H1 (cell line): ENCODE measurements at regions not wholly inside any gene's neighbourhood (a gene's known extent, or its start where the extent isn't known, plus 50 kb on each side); places are given as distances from the start of the nearest gene placed in this dataset.

Source experiments
- CTCF ChIA-PET: fragments of 300-600 bp; sonication (Branson Sonifier 250); formaldehyde crosslinking; loops from one replicate; lab custom pipeline; 2021; ENCODE audit not compliant: partially characterized antibody; lab: Charles Lee
- POLR2A ChIA-PET: fragments of 300-600 bp; sonication (Branson Sonifier 250); formaldehyde crosslinking; loops from one replicate; lab custom pipeline; 2021; ENCODE audit warnings: inconsistent platforms; ENCODE audit not compliant: partially characterized antibody; lab: Charles Lee
- DNase-seq, 2 experiments: peaks; one replicate each; pipeline versions ENCODE4 v3.0.0 to v3.0.0-alpha.2; 2010 to 2022; ENCODE audit warnings: low spot score in 2 of 2, low read depth in 1 of 2, mixed read lengths in 1 of 2
- FAIRE-seq: peaks from 2 replicates; lab custom pipeline; 2011; peaks lifted over from hg19 to GRCh38; lab: Jason Lieb, UNC
- H2AFZ ChIP-seq: 2 replicates; pipeline ENCODE4 v1.8.1; 2012; ENCODE audit warnings: low read length, inconsistent platforms
- H2AK5ac ChIP-seq: 2 replicates; pipeline ENCODE4 v1.6.1; 2013; ENCODE audit warnings: low read depth, low read length
- H2BK120ac ChIP-seq: replicated peaks from 2 replicates; pipeline ENCODE3; 2013; ENCODE audit warnings: low read depth, low read length, inconsistent platforms
- H2BK12ac ChIP-seq: 2 replicates; pipeline ENCODE4 v1.6.1; 2013; ENCODE audit warnings: low read depth, low read length
- H2BK15ac ChIP-seq: 2 replicates; pipeline ENCODE4 v1.6.1; 2013; ENCODE audit warnings: low read length
- H2BK20ac ChIP-seq: 2 replicates; pipeline ENCODE4 v1.6.1; 2013; ENCODE audit warnings: low read length
- H2BK5ac ChIP-seq: 2 replicates; pipeline ENCODE4 v1.6.1; 2013; ENCODE audit warnings: low read depth, low read length
- H3K14ac ChIP-seq: 2 replicates; pipeline ENCODE4 v1.6.1; 2013; ENCODE audit warnings: inconsistent platforms; ENCODE audit not compliant: insufficient read length
- H3K18ac ChIP-seq: 2 replicates; pipeline ENCODE4 v1.6.1; 2013; ENCODE audit warnings: low read length; ENCODE audit errors: extremely low read depth
- H3K23ac ChIP-seq: 2 replicates; pipeline ENCODE4 v1.6.1; 2013; ENCODE audit warnings: inconsistent platforms; ENCODE audit not compliant: insufficient read length
- H3K23me2 ChIP-seq: 2 replicates; pipeline ENCODE4 v1.6.1; 2013; ENCODE audit warnings: low read depth, low read length
- H3K27ac ChIP-seq: 2 replicates; pipeline ENCODE4 v1.6.1; 2011; ENCODE audit warnings: low read depth, low read length, inconsistent platforms
- H3K27me3 ChIP-seq, 4 experiments: replicated peaks in 1 of 4; 1 replicate in 1 of 4; 2 replicates in 3 of 4; pipeline versions ENCODE4 v1.6.1 to v1.8.1; 2011 to 2013; ENCODE audit warnings: low read length in 3 of 4, mild to moderate bottlenecking in 3 of 4, inconsistent platforms in 2 of 4, mixed read lengths in 2 of 4, moderate library complexity in 1 of 4; ENCODE audit not compliant: control insufficient read depth in 3 of 4, insufficient read depth in 3 of 4; ENCODE audit errors: extremely low read depth in 1 of 4
- H3K36me3 ChIP-seq, 4 experiments: 2 replicates each; pipeline versions ENCODE4 v1.6.1 to v1.8.1; 2011 to 2013; ENCODE audit warnings: mild to moderate bottlenecking in 4 of 4, low read length in 3 of 4, moderate library complexity in 2 of 4, control low read depth in 1 of 4, inconsistent platforms in 1 of 4; ENCODE audit not compliant: insufficient read depth in 4 of 4, control insufficient read depth in 2 of 4
- H3K4ac ChIP-seq: replicated peaks from 2 replicates; pipeline ENCODE3; 2013; ENCODE audit warnings: low read length, low read depth, mixed read lengths, inconsistent platforms; ENCODE audit not compliant: insufficient read length
- H3K4me1 ChIP-seq, 4 experiments: replicated peaks in 1 of 4; 1 replicate in 1 of 4; 2 replicates in 3 of 4; pipeline versions ENCODE4 v1.6.1 to v1.8.1; 2011 to 2013; ENCODE audit warnings: low read length in 3 of 4, inconsistent platforms in 2 of 4, mixed read lengths in 1 of 4; ENCODE audit not compliant: insufficient read depth in 4 of 4, control insufficient read depth in 3 of 4
- H3K4me2 ChIP-seq, 2 experiments: 2 replicates each; pipeline versions ENCODE4 v1.6.1 to v1.8.1; 2011 to 2013; ENCODE audit warnings: low read depth in 2 of 2, low read length in 2 of 2, control low read depth in 1 of 2, inconsistent platforms in 1 of 2, mild to moderate bottlenecking in 1 of 2; ENCODE audit not compliant: insufficient read depth in 1 of 2
- H3K4me3 ChIP-seq, 4 experiments: fragments of 200-600, 300-600 bp in 1 of 4; sonication (generic), shearing (Covaris generic), sonication (Bioruptor Twin) in 1 of 4; 2 replicates each; pipeline versions ENCODE4 v1.5.1 to v1.8.1; 2011 to 2016; ENCODE audit warnings: low read length in 4 of 4, low read depth in 3 of 4, control low read depth in 2 of 4, inconsistent platforms in 2 of 4, mild to moderate bottlenecking in 2 of 4, mixed read lengths in 1 of 4, moderate library complexity in 1 of 4; ENCODE audit not compliant: insufficient read depth in 2 of 4; ENCODE audit errors: extremely low read depth in 1 of 4
- H3K56ac ChIP-seq: replicated peaks from 2 replicates; pipeline ENCODE3; 2013; ENCODE audit warnings: low read depth, mild to moderate bottlenecking, mixed read lengths, low read length, inconsistent platforms; ENCODE audit not compliant: insufficient read length
- H3K79me1 ChIP-seq: 2 replicates; pipeline ENCODE4 v1.6.1; 2013; ENCODE audit warnings: low read depth, low read length, control low read depth
- H3K79me2 ChIP-seq, 2 experiments: 2 replicates each; pipeline versions ENCODE4 v1.6.1 to v1.8.1; 2012 to 2013; ENCODE audit warnings: low read length in 2 of 2, mild to moderate bottlenecking in 2 of 2, inconsistent platforms in 1 of 2; ENCODE audit not compliant: insufficient read depth in 2 of 2, control insufficient read depth in 1 of 2
- H3K9ac ChIP-seq, 4 experiments: replicated peaks in 1 of 4; 1 replicate in 1 of 4; 2 replicates in 3 of 4; pipeline versions ENCODE4 v1.6.1 to v1.8.1; 2011 to 2013; ENCODE audit warnings: low read depth in 3 of 4, low read length in 3 of 4, control low read depth in 2 of 4, mild to moderate bottlenecking in 2 of 4, moderate library complexity in 2 of 4, inconsistent platforms in 1 of 4; ENCODE audit errors: extremely low read depth in 1 of 4
- H3K9me3 ChIP-seq, 2 experiments: 2 replicates each; pipeline versions ENCODE4 v1.6.1 to v1.8.1; 2012 to 2013; ENCODE audit warnings: mild to moderate bottlenecking in 2 of 2, moderate library complexity in 2 of 2, control low read depth in 1 of 2, inconsistent platforms in 1 of 2, low read depth in 1 of 2, low read length in 1 of 2, mixed read lengths in 1 of 2; ENCODE audit not compliant: insufficient read depth in 2 of 2
- H4K20me1 ChIP-seq, 2 experiments: replicated peaks in 1 of 2; 2 replicates each; pipeline versions ENCODE3 to v1.8.1; 2011 to 2013; ENCODE audit warnings: inconsistent platforms in 2 of 2, low read length in 2 of 2, mild to moderate bottlenecking in 1 of 2; ENCODE audit not compliant: insufficient read depth in 2 of 2, control insufficient read depth in 1 of 2
- H4K5ac ChIP-seq: 2 replicates; pipeline ENCODE4 v1.6.1; 2013; ENCODE audit warnings: low read length, low read depth, mixed read lengths, inconsistent platforms; ENCODE audit not compliant: insufficient read length
- H4K8ac ChIP-seq: 2 replicates; pipeline ENCODE4 v1.8.0; 2013; ENCODE audit warnings: mild to moderate bottlenecking, moderate library complexity, low read length, inconsistent platforms; ENCODE audit not compliant: insufficient read depth; ENCODE audit errors: extremely low read depth
- H4K91ac ChIP-seq: replicated peaks from 2 replicates; pipeline ENCODE3; 2013; ENCODE audit warnings: low read length, mixed read lengths, inconsistent platforms; ENCODE audit not compliant: insufficient read length
- CBX5 ChIP-seq: fragments of 300-800, 300-1000 bp; sonication (generic); IDR thresholded peaks from 2 replicates; pipeline ENCODE4 v1.7.1; 2016; ENCODE audit warnings: antibody characterized with exemption, low read length, low read depth
- CTBP2 ChIP-seq: IDR thresholded peaks from 2 replicates; pipeline ENCODE4 v1.7.0; 2011; ENCODE audit warnings: borderline replicate concordance, mild to moderate bottlenecking, moderate library complexity, mixed read lengths, low read length; ENCODE audit not compliant: insufficient read depth, insufficient read length
- SUZ12 ChIP-seq: fragments of 200-600 bp; sonication (generic); IDR thresholded peaks from 2 replicates; pipeline ENCODE4 v1.6.1; 2012; ENCODE audit warnings: mild to moderate bottlenecking, inconsistent platforms, low read length, moderate library complexity, mixed read lengths
- ZNF274 ChIP-seq: IDR thresholded peaks from 2 replicates; pipeline ENCODE4 v1.7.0; 2012; ENCODE audit warnings: low read length, borderline replicate concordance; ENCODE audit errors: extremely low read depth

- Histone ChIP-seq H3K9me3 (no peaks in the 10 kb centered on the region), H3K27me3 (no peaks in the 10 kb centered on the region), H2BK15ac (no peak overlapping the region), H3K4me1 (no peaks in the 10 kb centered on the region), H3K27ac (no peak overlapping the region), H2BK20ac (no peak overlapping the region), H2BK120ac (no peak overlapping the region), H3K56ac (no peak overlapping the region), H2BK5ac (no peak overlapping the region), H3K36me3 (no peaks in the 10 kb centered on the region), H4K5ac (no peak overlapping the region), H3K4me3 (no peak overlapping the region), H3K23ac (no peak overlapping the region), H4K8ac (no peak overlapping the region), H4K20me1 (no peaks in the 10 kb centered on the region), H3K23me2 (no peaks in the 10 kb centered on the region), H3K4me2 (no peak overlapping the region), H3K18ac (no peak overlapping the region), H3K79me2 (no peaks in the 10 kb centered on the region), H3K9ac (no peak overlapping the region), H3K4ac (no peak overlapping the region), H4K91ac (no peak overlapping the region), H3K79me1 (no peaks in the 10 kb centered on the region), H2AFZ (no peak overlapping the region), H2BK12ac (no peak overlapping the region), H3K14ac (no peak overlapping the region), H2AK5ac (no peak overlapping the region)
- ChIA-PET CTCF (no interaction called here), POLR2A (no interaction called here)
- FAIRE-seq = no peak
- DNase-seq = no peak
- TF ChIP-seq SUZ12 (no peak), ZNF274 (no peak), CTBP2 (no peak), CBX5 (no peak)
These were observed 145.3 kb upstream of the LRFN5 start for GRCh38 chr14:41461380-41461779.
